Bronchial epithelial cell (primary cell): ENCODE measurements at regions not wholly inside any gene's neighbourhood (a gene's known extent, or its start where the extent isn't known, plus 50 kb on each side); places are given as distances from the start of the nearest gene placed in this dataset.

Source experiments
- DNase-seq: peaks from one replicate; pipeline ENCODE4 v3.0.0-alpha.2; 2010; ENCODE audit warnings: low read depth
- FAIRE-seq: peaks from 2 replicates; lab custom pipeline; 2011; peaks lifted over from hg19 to GRCh38; lab: Jason Lieb, UNC
- H3K27me3 ChIP-seq: 2 replicates; pipeline ENCODE4 v1.5.1; 2011; ENCODE audit warnings: low read length; ENCODE audit not compliant: control insufficient read depth, insufficient read depth
- H3K36me3 ChIP-seq: 2 replicates; pipeline ENCODE4 v1.5.1; 2011; ENCODE audit warnings: low read length; ENCODE audit not compliant: control insufficient read depth, insufficient read depth
- H3K4me3 ChIP-seq: 2 replicates; pipeline ENCODE4 v1.5.1; 2011; ENCODE audit warnings: mild to moderate bottlenecking, low read depth, low read length, control low read depth
- CTCF ChIP-seq: IDR thresholded peaks from 2 replicates; pipeline ENCODE4 v1.5.1; 2011; ENCODE audit warnings: mild to moderate bottlenecking, moderate library complexity, low read length, control low read depth, inconsistent platforms; ENCODE audit not compliant: insufficient read depth, severe bottlenecking

- DNase-seq: no peak
- FAIRE-seq: no peak
- Histone ChIP-seq H3K4me3 (no peak overlapping the region), H3K36me3 (no peaks in the 10 kb centered on the region), H3K27me3 (no peaks in the 10 kb centered on the region)
- no peak for TF ChIP-seq CTCF
Observed at GRCh38 chr4:96763546-96763945, 923.7 kb downstream of the PDHA2 start.

DNA sequence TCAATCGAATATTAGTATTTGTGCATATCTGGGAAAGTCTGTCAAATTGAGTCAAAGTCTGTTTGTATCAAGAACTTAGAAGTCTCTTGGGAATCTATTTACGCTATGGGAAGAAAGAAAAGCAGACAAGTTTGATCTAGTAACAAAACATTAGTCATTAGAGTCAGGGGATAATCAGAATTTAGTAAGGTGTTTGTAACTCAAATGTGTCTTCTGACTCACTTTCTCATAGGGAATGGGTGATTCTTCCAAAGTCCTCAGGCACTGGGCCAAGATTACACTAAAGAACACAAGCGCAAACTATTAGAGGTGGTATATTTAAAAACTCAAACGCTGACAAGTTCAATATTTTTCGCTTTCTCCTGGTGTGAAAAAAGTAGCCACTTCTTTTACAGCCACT lies 926.5 kb downstream of the PDHA2 start:
- peak; percentile 56 for DNase-seq
- TF ChIP-seq CTCF: no peak
- H3K4me3 ChIP-seq: no peak overlapping the region
- FAIRE-seq: no peak
- H3K36me3 ChIP-seq: no peaks in the 10 kb centered on the region
- H3K27me3 ChIP-seq: no peaks in the 10 kb centered on the region

- Histone ChIP-seq H3K27me3 (no peaks in the 10 kb centered on the region), H3K4me3 (no peak overlapping the region), H3K36me3 (no peaks in the 10 kb centered on the region)
- DNase-seq: peak; percentile 6
- no peak for TF ChIP-seq CTCF
- FAIRE-seq: no peak
Observed at GRCh38 chr4:96767815-96768480, 928.1 kb downstream of the PDHA2 start.

DNA sequence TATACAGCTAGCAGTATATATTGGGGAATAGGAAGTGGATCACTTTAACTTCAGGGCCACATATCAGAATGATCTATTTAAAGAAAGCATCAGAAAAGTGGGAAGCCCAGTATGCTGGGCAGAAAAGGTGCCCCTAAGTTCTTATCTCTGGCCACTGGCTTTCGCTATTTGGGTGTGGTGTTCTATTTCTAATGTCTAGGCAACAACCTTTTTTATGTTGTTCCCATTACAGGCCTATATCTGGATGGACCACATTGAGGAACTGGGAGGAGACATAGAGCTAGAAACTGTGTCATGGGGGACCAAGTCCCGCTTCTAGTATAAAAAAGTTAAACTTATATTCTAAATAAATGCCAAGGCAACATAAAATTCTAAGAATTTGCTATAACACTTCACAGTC lies 935.6 kb downstream of the PDHA2 start:
- Histone ChIP-seq H3K27me3 (no peaks in the 10 kb centered on the region), H3K4me3 (no peak overlapping the region), H3K36me3 (no peaks in the 10 kb centered on the region)
- FAIRE-seq (no peak), DNase-seq (no peak)
- TF ChIP-seq CTCF: no peak

- H3K27me3 ChIP-seq: no peaks in the 10 kb centered on the region
- FAIRE-seq: no peak
- no peaks in the 10 kb centered on the region for H3K36me3 ChIP-seq
- DNase-seq: no peak
- no peak overlapping the region for H3K4me3 ChIP-seq
- TF ChIP-seq CTCF: no peak
Observed at GRCh38 chr4:96776920-96777527, 937.1 kb downstream of the PDHA2 start.
